Colonic mucosa (tissue), 4 donors: ENCODE measurements at regions not wholly inside any gene's neighbourhood (a gene's known extent, or its start where the extent isn't known, plus 50 kb on each side); places are given as distances from the start of the nearest gene placed in this dataset.

Experiments used
- DNase-seq: peaks from one replicate; pipeline ENCODE4 v3.0.0-alpha.2; 2020
- H3K27ac ChIP-seq: fragments of 200-600 bp; one replicate; pipeline ENCODE4 v1.8.0; 2021
- H3K27me3 ChIP-seq: fragments of 200-600 bp; one replicate; pipeline ENCODE4 v1.8.0; 2021
- H3K36me3 ChIP-seq: fragments of 200-600 bp; one replicate; pipeline ENCODE4 v1.8.0; 2021
- H3K4me1 ChIP-seq: fragments of 200-600 bp; one replicate; pipeline ENCODE4 v1.8.0; 2021; ENCODE audit warnings: mild to moderate bottlenecking
- H3K4me3 ChIP-seq: fragments of 200-600 bp; one replicate; pipeline ENCODE4 v1.8.0; 2021
- H3K9ac ChIP-seq, 2 donors: one replicate each; pipeline ENCODE4 v1.7.0; 2013; ENCODE audit warnings: control low read depth in 2 of 2, low read depth in 2 of 2, low read length in 2 of 2
- H3K9me3 ChIP-seq: fragments of 200-600 bp; one replicate; pipeline ENCODE4 v1.8.0; 2021
- intact Hi-C: fragments of 100-400 bp; cut with DNase I; formaldehyde crosslinking; loops from one replicate; pipeline ENCODE4 v1.14.1; 2022
- TF ChIP-seq, protein P1 (sequence below): fragments of 200-600 bp; IDR thresholded peaks from one replicate; pipeline ENCODE4 v1.8.0; 2022; ENCODE audit warnings: antibody characterized with exemption, mild to moderate bottlenecking
- donor health status: healthy.
- donor health status: DM: no; HTN: no; CAD: no.
- donor health status: DM: no; HTN: no; CAD: no.

DNA sequence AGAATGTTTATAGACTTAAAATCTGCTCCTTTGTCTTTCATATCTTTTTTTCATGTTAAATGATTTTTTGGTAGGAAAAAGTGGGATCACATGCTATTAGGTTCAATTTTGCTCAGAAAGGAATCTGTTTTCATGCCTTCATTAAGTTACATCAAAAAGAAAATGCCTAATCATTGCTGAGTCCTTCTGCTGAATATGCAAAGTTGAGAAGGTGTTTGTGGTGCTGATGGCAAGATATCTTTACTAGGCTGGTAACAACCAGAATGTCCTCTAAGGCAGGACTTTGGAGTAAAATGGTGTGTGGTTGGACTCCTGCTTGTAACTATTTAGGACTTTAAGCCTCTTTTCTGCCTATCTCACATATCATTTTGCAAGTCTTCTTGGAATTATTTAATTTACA lies 88.3 kb downstream of the TRIB2 start:
- Histone ChIP-seq H3K4me1 (no peaks in the 10 kb centered on the region), H3K9me3 (no peaks in the 10 kb centered on the region), H3K27me3 (no peaks in the 10 kb centered on the region), H3K9ac (no peak overlapping the region), H3K36me3 (no peaks in the 10 kb centered on the region), H3K27ac (no peak overlapping the region), H3K4me3 (no peak overlapping the region)
- intact Hi-C loops, result no loop called here
- DNase-seq, result no peak
- TF ChIP-seq, protein P1, sequence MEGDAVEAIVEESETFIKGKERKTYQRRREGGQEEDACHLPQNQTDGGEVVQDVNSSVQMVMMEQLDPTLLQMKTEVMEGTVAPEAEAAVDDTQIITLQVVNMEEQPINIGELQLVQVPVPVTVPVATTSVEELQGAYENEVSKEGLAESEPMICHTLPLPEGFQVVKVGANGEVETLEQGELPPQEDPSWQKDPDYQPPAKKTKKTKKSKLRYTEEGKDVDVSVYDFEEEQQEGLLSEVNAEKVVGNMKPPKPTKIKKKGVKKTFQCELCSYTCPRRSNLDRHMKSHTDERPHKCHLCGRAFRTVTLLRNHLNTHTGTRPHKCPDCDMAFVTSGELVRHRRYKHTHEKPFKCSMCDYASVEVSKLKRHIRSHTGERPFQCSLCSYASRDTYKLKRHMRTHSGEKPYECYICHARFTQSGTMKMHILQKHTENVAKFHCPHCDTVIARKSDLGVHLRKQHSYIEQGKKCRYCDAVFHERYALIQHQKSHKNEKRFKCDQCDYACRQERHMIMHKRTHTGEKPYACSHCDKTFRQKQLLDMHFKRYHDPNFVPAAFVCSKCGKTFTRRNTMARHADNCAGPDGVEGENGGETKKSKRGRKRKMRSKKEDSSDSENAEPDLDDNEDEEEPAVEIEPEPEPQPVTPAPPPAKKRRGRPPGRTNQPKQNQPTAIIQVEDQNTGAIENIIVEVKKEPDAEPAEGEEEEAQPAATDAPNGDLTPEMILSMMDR, result no peak

DNA sequence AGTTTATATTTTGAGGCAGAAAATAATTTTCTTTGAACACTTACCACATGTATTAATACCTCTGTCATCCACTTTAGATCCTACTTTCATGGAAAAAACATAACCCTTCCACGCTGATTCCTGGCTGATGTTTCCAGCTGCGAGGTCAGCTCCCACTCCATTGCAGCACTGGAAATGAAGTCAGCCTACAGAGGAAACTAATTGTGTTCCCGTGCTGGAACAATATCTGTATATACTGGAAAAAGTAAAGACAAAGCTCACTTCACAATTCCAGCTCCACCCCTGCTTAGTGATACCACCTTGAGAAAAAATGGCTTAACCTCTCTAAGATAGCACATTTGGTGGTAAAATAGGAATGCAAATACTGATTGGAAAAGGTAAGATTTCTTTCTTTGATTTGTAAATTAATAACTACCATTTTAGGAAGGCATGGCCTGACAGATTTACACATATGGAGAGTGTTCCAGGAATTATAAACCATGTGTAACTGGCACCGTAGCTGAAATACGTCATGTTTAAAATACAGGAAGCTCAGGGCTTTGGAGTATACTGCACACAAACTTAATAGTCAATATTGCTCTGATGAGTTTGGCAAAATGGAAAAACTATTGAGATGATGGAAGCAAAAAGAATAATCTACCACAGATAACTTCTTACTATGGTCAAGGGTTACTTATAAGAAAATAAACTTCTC lies 90.0 kb downstream of the TRIB2 start:
- Histone ChIP-seq H3K9me3 (no peaks in the 10 kb centered on the region), H3K36me3 (no peaks in the 10 kb centered on the region), H3K9ac (no peak overlapping the region), H3K4me3 (no peak overlapping the region), H3K4me1 (no peaks in the 10 kb centered on the region), H3K27me3 (no peaks in the 10 kb centered on the region), H3K27ac (no peak overlapping the region)
- TF ChIP-seq, protein P1, result no peak
- intact Hi-C loops, result no loop called here
- no peak for DNase-seq

DNA sequence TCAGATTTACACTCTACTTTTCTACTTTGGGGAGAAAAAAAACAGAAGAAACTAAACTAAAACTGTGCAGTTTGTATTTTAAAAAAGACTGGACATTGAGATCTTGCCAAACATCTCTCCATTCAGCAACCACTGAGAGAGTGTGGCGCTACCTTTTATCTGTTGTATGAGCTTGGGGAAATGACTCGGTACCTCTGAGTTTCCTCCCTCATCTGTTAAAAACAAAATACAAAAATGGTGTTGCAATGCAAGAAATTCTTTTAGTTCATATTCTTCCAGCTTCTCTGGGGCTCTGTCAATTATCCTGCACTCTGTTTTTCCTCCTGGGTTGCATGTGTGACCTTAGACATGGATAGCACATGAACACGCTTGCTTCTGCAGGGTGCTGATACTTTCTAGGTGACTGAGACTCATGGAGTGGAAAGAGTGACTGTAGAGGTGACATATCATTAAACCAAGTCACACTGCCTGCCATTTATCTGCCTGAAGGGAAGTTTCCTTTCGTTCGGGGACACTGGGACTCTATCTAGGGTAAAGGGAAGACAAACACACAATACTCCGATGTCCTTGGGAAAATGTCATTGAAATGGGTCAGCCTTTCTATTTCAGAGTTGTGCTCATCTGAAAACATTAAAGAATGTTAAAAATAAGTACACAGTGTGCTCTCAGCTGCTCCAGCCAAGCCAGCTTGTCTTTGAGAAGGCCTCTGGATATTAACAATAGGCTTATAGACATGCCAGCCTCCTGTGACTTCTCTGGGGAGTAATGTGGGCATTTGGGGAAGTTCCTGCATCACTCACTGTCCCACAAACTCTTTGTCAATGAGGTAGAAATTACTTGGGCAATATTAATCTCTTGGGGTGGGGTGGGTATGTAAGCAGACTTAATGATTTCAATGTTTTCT lies 91.4 kb downstream of the TRIB2 start:
- Histone ChIP-seq H3K4me1 (no peaks in the 10 kb centered on the region), H3K36me3 (no peaks in the 10 kb centered on the region), H3K9me3 (no peaks in the 10 kb centered on the region), H3K9ac (no peak overlapping the region), H3K4me3 (no peak overlapping the region), H3K27me3 (no peaks in the 10 kb centered on the region), H3K27ac (no peak overlapping the region)
- intact Hi-C loops, result no loop called here
- no peak for DNase-seq
- TF ChIP-seq, protein P1, result no peak

DNA sequence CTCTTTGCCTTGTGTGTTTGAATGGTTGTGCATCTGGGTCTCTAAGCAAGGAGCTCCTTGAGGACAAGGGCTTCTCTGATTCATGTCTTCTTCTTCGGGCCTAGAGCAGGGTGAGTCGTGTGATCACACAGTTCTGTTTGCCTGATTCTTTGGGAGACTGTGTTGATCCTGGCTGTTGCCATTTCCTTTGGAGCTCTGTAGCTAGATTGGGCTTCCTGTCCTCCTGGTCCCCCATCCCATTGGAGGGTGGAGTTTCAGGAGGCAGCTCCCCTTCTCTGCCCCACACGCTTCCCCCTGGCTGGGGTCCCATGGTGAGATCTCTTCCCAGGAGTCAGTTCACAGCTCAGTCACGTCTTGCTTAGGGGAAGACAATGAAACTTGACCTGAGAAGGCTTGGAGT lies 92.8 kb downstream of the TRIB2 start:
- H3K4me3 ChIP-seq, result no peak overlapping the region

DNA sequence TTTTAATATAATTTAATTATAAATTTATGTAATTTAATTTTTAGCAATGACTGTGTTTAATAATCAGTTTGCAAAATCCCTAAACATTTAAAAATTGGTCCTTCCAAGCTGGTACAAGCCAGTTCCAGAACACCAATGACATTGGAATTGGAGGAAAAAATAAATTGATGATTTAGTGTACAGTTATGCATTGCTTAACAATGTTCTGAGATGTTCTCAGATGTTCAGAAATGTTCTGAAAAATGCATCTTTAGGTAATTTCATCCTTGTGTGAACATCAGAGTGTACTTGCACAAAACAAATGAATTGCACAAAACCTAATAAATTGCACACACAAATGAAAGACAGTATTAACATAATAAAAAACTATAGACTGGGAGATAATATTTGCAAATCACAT lies 95.2 kb downstream of the TRIB2 start:
- no peaks in the 10 kb centered on the region for H3K36me3 ChIP-seq
- DNase-seq, result no peak
- no peak overlapping the region for H3K27ac ChIP-seq
- no peak overlapping the region for H3K4me3 ChIP-seq
- H3K9ac ChIP-seq, result no peak overlapping the region
- no peaks in the 10 kb centered on the region for H3K9me3 ChIP-seq
- TF ChIP-seq, protein P1, result no peak
- H3K27me3 ChIP-seq, result no peaks in the 10 kb centered on the region
- intact Hi-C loops, result no loop called here
- no peaks in the 10 kb centered on the region for H3K4me1 ChIP-seq

More for the DNA sequence above, 92.8 kb downstream of the TRIB2 start:
- Histone ChIP-seq H3K9me3 (no peaks in the 10 kb centered on the region), H3K27me3 (no peaks in the 10 kb centered on the region), H3K36me3 (no peaks in the 10 kb centered on the region), H3K4me1 (no peaks in the 10 kb centered on the region), H3K9ac (no peak overlapping the region), H3K27ac (no peak overlapping the region)
- intact Hi-C loops, result no loop called here
- DNase-seq, result no peak
- TF ChIP-seq, protein P1, result no peak
